ENCODE measurements at regions not wholly inside any gene's neighbourhood (a gene's known extent, or its start where the extent isn't known, plus 50 kb on each side); places are given as distances from the start of the nearest gene placed in this dataset.

DNA sequence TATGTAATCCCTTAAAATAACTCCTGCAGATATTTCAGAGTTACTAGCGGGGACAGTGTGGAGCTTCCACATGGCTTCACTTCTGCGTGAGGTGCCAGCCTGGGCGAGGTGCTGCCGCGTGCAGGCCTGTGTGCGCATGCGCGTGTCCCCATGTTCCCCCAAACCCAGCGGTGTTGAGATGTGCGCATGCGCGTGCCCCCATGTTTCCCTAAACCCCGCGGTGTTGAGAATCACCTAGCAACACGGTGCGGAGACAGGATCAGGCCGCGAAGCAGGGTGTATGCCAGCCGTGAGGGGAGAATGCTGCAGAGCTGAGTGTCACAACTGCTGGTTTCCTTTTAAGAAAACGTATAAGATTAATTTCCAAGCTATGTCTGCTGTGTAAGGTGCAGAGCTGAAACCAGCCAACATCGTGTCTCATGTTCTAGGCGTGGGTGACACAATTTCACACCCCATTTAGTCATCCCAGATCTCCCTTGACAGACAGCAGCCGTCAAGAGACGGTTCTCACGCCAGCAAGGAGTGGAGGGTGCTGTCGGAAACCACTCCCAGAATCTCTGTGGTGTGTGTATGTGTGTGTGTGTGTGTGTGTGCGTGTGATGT lies 71.9 kb upstream of the ADARB2 start:
- TF ChIP-seq EZH2phosphoT487 (IDR thresholded peaks at IDR 0.05; ENCODE audit: low read depth, severe bottlenecking, unreplicated experiment): no peak
- TF ChIP-seq, protein P1, sequence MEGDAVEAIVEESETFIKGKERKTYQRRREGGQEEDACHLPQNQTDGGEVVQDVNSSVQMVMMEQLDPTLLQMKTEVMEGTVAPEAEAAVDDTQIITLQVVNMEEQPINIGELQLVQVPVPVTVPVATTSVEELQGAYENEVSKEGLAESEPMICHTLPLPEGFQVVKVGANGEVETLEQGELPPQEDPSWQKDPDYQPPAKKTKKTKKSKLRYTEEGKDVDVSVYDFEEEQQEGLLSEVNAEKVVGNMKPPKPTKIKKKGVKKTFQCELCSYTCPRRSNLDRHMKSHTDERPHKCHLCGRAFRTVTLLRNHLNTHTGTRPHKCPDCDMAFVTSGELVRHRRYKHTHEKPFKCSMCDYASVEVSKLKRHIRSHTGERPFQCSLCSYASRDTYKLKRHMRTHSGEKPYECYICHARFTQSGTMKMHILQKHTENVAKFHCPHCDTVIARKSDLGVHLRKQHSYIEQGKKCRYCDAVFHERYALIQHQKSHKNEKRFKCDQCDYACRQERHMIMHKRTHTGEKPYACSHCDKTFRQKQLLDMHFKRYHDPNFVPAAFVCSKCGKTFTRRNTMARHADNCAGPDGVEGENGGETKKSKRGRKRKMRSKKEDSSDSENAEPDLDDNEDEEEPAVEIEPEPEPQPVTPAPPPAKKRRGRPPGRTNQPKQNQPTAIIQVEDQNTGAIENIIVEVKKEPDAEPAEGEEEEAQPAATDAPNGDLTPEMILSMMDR (IDR thresholded peaks at IDR 0.05; ENCODE audit: poor library complexity): no peak
